SU-DHL-6 (cell line): ENCODE measurements at regions not wholly inside any gene's neighbourhood (a gene's known extent, or its start where the extent isn't known, plus 50 kb on each side); places are given as distances from the start of the nearest gene placed in this dataset.
A peak's percentile ranks its signal among the peaks of the same experiment; 100 is the strongest.

Experiments
- H2AFZ ChIP-seq: fragments of 200-600 bp; sonication (generic); 2 replicates; pipeline ENCODE4 v1.6.1; 2014; ENCODE audit warnings: low read depth, mild to moderate bottlenecking, moderate library complexity, mixed read lengths, antibody characterized with exemption, low read length; ENCODE audit not compliant: severe bottlenecking
- H3F3A ChIP-seq: fragments of 200-600 bp; shearing (Covaris generic); 2 replicates; pipeline ENCODE4 v1.6.0; 2016; ENCODE audit warnings: antibody characterized with exemption, mild to moderate bottlenecking; ENCODE audit not compliant: insufficient read depth
- H3K27ac ChIP-seq: fragments of 200-600 bp; sonication (generic); 2 replicates; pipeline ENCODE4 v1.5.1; 2016; ENCODE audit warnings: low read depth, mild to moderate bottlenecking, low read length, moderate library complexity, mixed read lengths
- H3K27me3 ChIP-seq: fragments of 200-600 bp; sonication (generic), shearing (Covaris generic); 2 replicates; pipeline ENCODE4 v1.6.0; 2014; ENCODE audit warnings: mild to moderate bottlenecking, low read length
- H3K36me3 ChIP-seq: fragments of 200-600 bp; sonication (generic); 2 replicates; pipeline ENCODE4 v1.6.1; 2014; ENCODE audit warnings: mild to moderate bottlenecking, low read length, mixed read lengths
- H3K4me2 ChIP-seq: fragments of 300-600, 200-600 bp; shearing (Covaris generic), sonication (generic); 2 replicates; pipeline ENCODE4 v1.6.0; 2014; ENCODE audit warnings: low read length, low read depth, mild to moderate bottlenecking; ENCODE audit not compliant: poor library complexity, severe bottlenecking
- H3K4me3 ChIP-seq: fragments of 200-600 bp; sonication (generic); 2 replicates; pipeline ENCODE4 v1.5.1; 2014; ENCODE audit warnings: antibody characterized with exemption, low read length, mild to moderate bottlenecking, mixed read lengths; ENCODE audit not compliant: insufficient read depth, poor library complexity, severe bottlenecking
- H3K79me2 ChIP-seq: fragments of 200-600 bp; sonication (generic); 2 replicates; pipeline ENCODE4 v1.6.1; 2014; ENCODE audit warnings: mild to moderate bottlenecking, low read length, moderate library complexity; ENCODE audit not compliant: insufficient read depth
- H3K9ac ChIP-seq: fragments of 200-600 bp; sonication (generic); 2 replicates; pipeline ENCODE4 v1.7.0; 2014; ENCODE audit warnings: mild to moderate bottlenecking, low read length
- H3K9me2 ChIP-seq: fragments of 200-600 bp; sonication (generic); replicated peaks from 2 replicates; pipeline ENCODE4 v1.6.1; 2014; ENCODE audit warnings: low read length; ENCODE audit not compliant: insufficient read depth
- H3K9me3 ChIP-seq: fragments of 200-600 bp; sonication (generic); 2 replicates; pipeline ENCODE4 v1.6.1; 2014; ENCODE audit warnings: low read length, mixed read lengths; ENCODE audit not compliant: insufficient read depth
- H4K20me1 ChIP-seq: fragments of 200-600 bp; sonication (generic); 2 replicates; pipeline ENCODE4 v1.6.1; 2014; ENCODE audit warnings: low read depth, mild to moderate bottlenecking, antibody characterized with exemption, low read length, moderate library complexity, mixed read lengths
- CTCF ChIP-seq: fragments of 200-600 bp; sonication (generic); IDR thresholded peaks from one replicate; pipeline ENCODE4 v1.5.1; 2017; ENCODE audit warnings: antibody characterized with exemption, mild to moderate bottlenecking, low read length, moderate library complexity; ENCODE audit not compliant: insufficient read depth, poor library complexity, severe bottlenecking
- EZH2phosphoT487 ChIP-seq: fragments of 200-600 bp; sonication (generic), shearing (Covaris generic); conservative IDR thresholded peaks from 2 replicates; pipeline ENCODE4 v1.6.1; 2018; ENCODE audit warnings: mild to moderate bottlenecking, antibody characterized with exemption, low read length, moderate library complexity, mixed read lengths

GRCh38 chr12:107900588-107900987 lies 126.1 kb downstream of the ASCL4 start:
- no peak overlapping the region for H3K4me2 ChIP-seq

GRCh38 chr12:107903341-107904061 lies 129.0 kb downstream of the ASCL4 start:
- H3K4me3 ChIP-seq = peak overlapping the region; percentile 50
- no peaks in the 10 kb centered on the region for H3K9me2 ChIP-seq
- H2AFZ ChIP-seq = peak overlapping the region; percentile 76
- no peaks in the 10 kb centered on the region for H3K36me3 ChIP-seq
- no peaks in the 10 kb centered on the region for H4K20me1 ChIP-seq
- no peaks in the 10 kb centered on the region for H3K79me2 ChIP-seq
- no peaks in the 10 kb centered on the region for H3K27me3 ChIP-seq
- no peaks in the 10 kb centered on the region for H3K9me3 ChIP-seq
- no peak overlapping the region for H3K27ac ChIP-seq
- no peaks in the 10 kb centered on the region; the same call in 1 of the 2 replicates for H3F3A ChIP-seq
- H3K9ac ChIP-seq = peak overlapping the region; percentile 27; the same call in 1 of the 2 replicates
- TF ChIP-seq EZH2phosphoT487 (no peak), CTCF (no peak)
- H3K4me2 ChIP-seq = peak overlapping the region; percentile 72

More at GRCh38 chr12:107900588-107900987, 126.1 kb downstream of the ASCL4 start:
- H4K20me1 ChIP-seq = no peaks in the 10 kb centered on the region
- no peak overlapping the region for H3K27ac ChIP-seq
- H3F3A ChIP-seq = no peaks in the 10 kb centered on the region; the same call in 1 of the 2 replicates
- no peaks in the 10 kb centered on the region for H3K9me3 ChIP-seq
- H3K79me2 ChIP-seq = no peaks in the 10 kb centered on the region
- H2AFZ ChIP-seq = no peak overlapping the region
- no peak for TF ChIP-seq EZH2phosphoT487
- no peak for TF ChIP-seq CTCF
- no peaks in the 10 kb centered on the region for H3K9me2 ChIP-seq
- no peak overlapping the region for H3K9ac ChIP-seq
- H3K27me3 ChIP-seq = no peaks in the 10 kb centered on the region
- no peak overlapping the region for H3K4me3 ChIP-seq
- H3K36me3 ChIP-seq = no peaks in the 10 kb centered on the region

GRCh38 chr12:107906707-107907106 lies 132.2 kb downstream of the ASCL4 start:
- TF ChIP-seq EZH2phosphoT487 (no peak), CTCF (no peak)
- Histone ChIP-seq H3K27ac (no peak overlapping the region), H3K9me2 (no peaks in the 10 kb centered on the region), H3K4me2 (no peak overlapping the region), H3K27me3 (no peaks in the 10 kb centered on the region), H2AFZ (no peak overlapping the region), H3K36me3 (no peaks in the 10 kb centered on the region), H4K20me1 (no peaks in the 10 kb centered on the region), H3K4me3 (no peak overlapping the region), H3F3A (no peaks in the 10 kb centered on the region; the same call in 1 of the 2 replicates), H3K9me3 (no peaks in the 10 kb centered on the region), H3K79me2 (no peaks in the 10 kb centered on the region), H3K9ac (no peak overlapping the region)
